OCI-LY1 (cell line): ENCODE measurements at regions not wholly inside any gene's neighbourhood (a gene's known extent, or its start where the extent isn't known, plus 50 kb on each side); places are given as distances from the start of the nearest gene placed in this dataset.

ENCODE experiments used
- CTCF ChIP-seq: fragments of 200-600 bp; sonication (generic), shearing (Covaris generic); IDR thresholded peaks from 2 replicates; pipeline ENCODE4 v1.5.1; 2017; ENCODE audit warnings: mild to moderate bottlenecking, antibody characterized with exemption, low read length, moderate library complexity, mixed read lengths
- EZH2 ChIP-seq: fragments of 200-600 bp; sonication (generic), shearing (Covaris generic); IDR thresholded peaks from 2 replicates; pipeline ENCODE4 v1.8.0; 2017; ENCODE audit warnings: borderline replicate concordance, mixed run types, mild to moderate bottlenecking, antibody characterized with exemption, low read length, moderate library complexity, mixed read lengths

GRCh38 chr17:55639096-55639495 is 83.6 kb downstream of the TMEM100 start:
- no peak for TF ChIP-seq CTCF
- no peak for TF ChIP-seq EZH2
